Testis (tissue), 2 donors: ENCODE measurements at regions not wholly inside any gene's neighbourhood (a gene's known extent, or its start where the extent isn't known, plus 50 kb on each side); places are given as distances from the start of the nearest gene placed in this dataset.

Experiments
- POLR2A ChIP-seq: fragments of 450-650 bp; IDR thresholded peaks from one replicate; pipeline ENCODE4 v1.6.1; 2017; ENCODE audit warnings: antibody characterized with exemption, mild to moderate bottlenecking, moderate library complexity
- TF ChIP-seq, protein P1 (sequence below), 3 experiments: fragments of 450-650 bp in 2 of 3; fragments of 200-600 bp in 1 of 3; sonication (generic) in 1 of 3; IDR thresholded peaks; one replicate each; pipeline ENCODE4 v1.5.1; 2016 to 2019; ENCODE audit warnings: antibody characterized with exemption in 3 of 3, mild to moderate bottlenecking in 2 of 3, moderate library complexity in 1 of 3

- TF ChIP-seq, protein P1, sequence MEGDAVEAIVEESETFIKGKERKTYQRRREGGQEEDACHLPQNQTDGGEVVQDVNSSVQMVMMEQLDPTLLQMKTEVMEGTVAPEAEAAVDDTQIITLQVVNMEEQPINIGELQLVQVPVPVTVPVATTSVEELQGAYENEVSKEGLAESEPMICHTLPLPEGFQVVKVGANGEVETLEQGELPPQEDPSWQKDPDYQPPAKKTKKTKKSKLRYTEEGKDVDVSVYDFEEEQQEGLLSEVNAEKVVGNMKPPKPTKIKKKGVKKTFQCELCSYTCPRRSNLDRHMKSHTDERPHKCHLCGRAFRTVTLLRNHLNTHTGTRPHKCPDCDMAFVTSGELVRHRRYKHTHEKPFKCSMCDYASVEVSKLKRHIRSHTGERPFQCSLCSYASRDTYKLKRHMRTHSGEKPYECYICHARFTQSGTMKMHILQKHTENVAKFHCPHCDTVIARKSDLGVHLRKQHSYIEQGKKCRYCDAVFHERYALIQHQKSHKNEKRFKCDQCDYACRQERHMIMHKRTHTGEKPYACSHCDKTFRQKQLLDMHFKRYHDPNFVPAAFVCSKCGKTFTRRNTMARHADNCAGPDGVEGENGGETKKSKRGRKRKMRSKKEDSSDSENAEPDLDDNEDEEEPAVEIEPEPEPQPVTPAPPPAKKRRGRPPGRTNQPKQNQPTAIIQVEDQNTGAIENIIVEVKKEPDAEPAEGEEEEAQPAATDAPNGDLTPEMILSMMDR (IDR thresholded peaks at IDR 0.05), result no peak
- no peak for TF ChIP-seq POLR2A
Observed at GRCh38 chr16:65196420-65197075, 74.7 kb upstream of the CDH11 start.
